ENCODE measurements at regions not wholly inside any gene's neighbourhood (a gene's known extent, or its start where the extent isn't known, plus 50 kb on each side); places are given as distances from the start of the nearest gene placed in this dataset.

DNA sequence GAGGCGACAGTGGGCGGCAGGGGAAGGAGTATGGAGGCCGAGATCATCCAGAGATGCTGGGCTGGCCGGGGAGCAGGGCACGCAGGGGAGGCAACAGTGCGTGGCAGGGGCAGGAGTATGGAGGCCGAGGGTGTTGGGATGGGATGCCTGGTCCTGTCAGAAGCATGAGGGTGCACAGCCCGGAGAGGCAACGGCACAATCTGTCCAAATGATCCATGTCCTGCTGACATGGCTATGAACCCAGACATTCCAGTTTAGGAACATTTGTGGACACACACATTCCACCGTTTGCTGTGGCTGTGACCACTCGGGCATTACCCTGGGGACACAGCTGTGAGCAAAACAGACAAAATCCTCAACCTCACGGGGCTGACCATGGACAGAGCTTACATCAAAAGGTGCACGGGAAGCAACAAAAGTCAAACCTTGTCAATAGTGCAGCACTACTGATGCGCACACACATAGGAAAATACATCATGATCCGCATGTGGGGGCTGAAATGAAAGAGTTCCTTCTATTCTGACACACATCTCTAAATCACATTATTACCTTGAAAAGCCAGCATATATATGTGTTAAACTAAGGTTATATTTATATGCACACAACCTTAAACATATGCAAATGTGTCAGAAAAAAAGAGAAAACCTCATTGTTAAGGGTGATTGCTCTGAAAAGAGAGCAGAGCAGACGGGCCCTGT is 144.0 kb upstream of the GPC1 start:
- TF ChIP-seq, protein P1, sequence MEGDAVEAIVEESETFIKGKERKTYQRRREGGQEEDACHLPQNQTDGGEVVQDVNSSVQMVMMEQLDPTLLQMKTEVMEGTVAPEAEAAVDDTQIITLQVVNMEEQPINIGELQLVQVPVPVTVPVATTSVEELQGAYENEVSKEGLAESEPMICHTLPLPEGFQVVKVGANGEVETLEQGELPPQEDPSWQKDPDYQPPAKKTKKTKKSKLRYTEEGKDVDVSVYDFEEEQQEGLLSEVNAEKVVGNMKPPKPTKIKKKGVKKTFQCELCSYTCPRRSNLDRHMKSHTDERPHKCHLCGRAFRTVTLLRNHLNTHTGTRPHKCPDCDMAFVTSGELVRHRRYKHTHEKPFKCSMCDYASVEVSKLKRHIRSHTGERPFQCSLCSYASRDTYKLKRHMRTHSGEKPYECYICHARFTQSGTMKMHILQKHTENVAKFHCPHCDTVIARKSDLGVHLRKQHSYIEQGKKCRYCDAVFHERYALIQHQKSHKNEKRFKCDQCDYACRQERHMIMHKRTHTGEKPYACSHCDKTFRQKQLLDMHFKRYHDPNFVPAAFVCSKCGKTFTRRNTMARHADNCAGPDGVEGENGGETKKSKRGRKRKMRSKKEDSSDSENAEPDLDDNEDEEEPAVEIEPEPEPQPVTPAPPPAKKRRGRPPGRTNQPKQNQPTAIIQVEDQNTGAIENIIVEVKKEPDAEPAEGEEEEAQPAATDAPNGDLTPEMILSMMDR (IDR thresholded peaks at IDR 0.05; ENCODE audit: insufficient read depth, low read depth, low read length, missing control alignments) = no peak
- DNase-seq (ENCODE audit: low read depth) = no peak
- H3K4me3 ChIP-seq (ENCODE audit: low read length) = no peak overlapping the region

DNA sequence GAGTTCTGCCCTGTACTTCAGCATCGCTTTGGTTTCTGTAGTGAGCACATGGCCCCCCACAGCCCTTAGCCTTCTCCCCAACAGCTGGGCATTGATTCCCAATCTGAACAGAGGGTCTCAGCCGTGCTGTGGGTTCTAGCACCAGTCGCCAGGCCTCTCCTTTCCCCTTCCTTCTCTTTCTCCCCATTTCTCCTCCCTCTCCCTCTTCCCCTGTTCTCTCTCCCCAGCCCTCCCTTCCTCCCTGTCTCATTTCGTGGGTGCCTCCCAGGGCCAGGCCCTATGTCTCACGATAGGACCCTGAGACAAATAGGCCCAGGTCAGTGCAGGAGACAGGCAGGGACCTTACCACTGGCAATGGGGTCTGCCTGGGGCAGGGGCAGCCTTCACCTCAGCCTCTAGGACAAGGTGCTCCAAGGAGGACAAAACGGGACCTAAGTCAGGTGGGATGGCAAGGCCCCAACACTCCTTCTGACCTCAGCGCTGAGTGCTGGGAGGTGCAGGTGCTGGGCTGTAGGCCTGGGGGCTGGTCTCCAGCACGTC is 143.4 kb upstream of the GPC1 start:
- DNase-seq (ENCODE audit: low read depth) = no peak

DNA sequence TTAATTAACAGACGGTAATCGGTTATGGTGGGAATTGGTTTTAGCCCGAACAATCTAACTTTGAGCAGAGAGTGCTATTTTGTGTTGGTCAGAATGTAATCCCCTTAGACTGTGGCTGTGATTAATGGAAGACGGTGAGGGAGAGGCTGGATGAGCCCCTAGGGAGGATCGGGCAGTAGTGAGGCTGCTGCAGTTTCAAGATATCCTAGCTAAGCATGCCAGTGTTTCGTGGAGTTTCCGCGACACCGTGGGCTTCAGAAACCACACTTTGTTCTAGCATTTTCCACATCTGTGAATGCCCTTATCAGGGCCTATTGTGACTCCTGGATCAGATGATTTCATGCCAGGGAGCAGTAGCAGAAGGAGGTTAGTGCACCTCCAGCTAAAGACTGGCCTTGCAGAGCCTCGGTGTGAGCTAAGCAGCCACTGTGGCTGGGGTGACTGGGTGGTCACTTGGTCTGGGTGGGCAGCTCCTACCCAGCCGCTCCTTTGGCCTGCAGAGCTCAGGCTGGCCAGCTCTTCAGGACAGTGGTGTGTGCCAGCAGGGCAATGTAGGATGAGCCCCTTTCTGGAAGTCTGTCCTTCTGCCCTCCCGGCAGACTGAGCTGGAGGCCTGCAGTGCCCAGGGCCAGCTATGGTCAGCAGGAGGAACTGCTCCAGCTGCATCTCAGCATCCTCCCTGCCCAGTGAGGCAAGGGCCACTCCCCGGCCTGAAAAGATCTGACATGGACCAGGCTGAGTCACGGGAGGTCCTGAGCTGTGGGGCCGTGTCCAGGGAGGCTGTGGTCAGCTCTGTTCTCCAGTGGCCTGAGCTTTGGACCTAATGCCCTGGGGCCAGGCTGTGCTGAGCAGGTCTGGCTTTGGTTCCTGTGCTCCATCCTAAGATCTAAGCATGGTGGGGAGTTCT is 142.6 kb upstream of the GPC1 start:
- no peak overlapping the region for H3K4me3 ChIP-seq (ENCODE audit: low read length)
- DNase-seq (ENCODE audit: low read depth) = no peak
- TF ChIP-seq, protein P1 (IDR thresholded peaks at IDR 0.05; ENCODE audit: insufficient read depth, low read depth, low read length, missing control alignments) = no peak

More for the DNA sequence above, 143.4 kb upstream of the GPC1 start:
- H3K4me3 ChIP-seq (ENCODE audit: low read length) = no peak overlapping the region
- TF ChIP-seq, protein P1 (IDR thresholded peaks at IDR 0.05; ENCODE audit: insufficient read depth, low read depth, low read length, missing control alignments) = no peak

DNA sequence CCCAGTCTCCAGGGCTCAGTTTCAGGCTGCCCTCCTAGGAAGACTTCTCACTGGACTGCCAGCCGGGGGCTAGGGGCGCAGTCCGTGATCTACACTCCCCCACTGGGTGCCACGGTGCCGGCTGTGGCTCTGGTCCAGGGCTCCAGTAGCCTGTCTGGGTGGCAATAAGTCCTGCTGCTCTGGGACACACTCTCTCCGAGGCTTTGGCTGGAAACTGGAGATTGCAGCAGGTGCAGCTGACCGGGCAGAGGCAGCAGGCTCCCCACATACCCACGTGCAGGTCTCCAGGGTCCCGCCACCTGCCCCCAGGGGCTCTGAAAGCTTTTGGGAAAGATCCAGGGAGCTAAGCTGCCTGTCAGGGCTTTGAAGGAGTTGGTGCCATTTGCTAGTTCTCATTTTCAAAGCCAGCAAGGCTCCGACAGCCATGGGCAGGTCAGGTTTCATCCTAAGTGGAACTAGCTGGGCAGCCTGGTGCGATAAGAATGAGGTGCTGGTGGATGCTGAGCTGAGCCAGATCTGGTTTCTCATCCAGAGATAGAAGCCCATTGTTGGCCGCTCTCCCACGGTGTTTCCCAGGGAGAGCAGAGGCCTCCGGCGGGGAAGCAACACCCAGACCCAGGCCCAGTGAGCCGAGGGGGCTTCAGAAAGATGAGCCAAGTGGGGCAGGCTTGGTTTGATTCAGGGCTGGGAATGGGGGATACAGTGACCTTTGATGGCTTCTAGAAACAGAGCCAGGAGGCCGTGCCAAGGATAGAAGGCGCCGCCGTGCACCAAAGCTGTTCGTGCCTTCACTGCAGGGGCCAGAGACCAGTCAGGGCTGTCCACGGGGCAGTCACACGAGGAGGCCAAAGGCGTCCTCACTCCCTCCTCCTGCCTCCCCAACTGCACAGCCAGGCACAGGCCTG is 141.7 kb upstream of the GPC1 start:
- H3K4me3 ChIP-seq (ENCODE audit: low read length) = no peak overlapping the region
- TF ChIP-seq, protein P1 (IDR thresholded peaks at IDR 0.05; ENCODE audit: insufficient read depth, low read depth, low read length, missing control alignments) = no peak
- no peak for DNase-seq (ENCODE audit: low read depth)

DNA sequence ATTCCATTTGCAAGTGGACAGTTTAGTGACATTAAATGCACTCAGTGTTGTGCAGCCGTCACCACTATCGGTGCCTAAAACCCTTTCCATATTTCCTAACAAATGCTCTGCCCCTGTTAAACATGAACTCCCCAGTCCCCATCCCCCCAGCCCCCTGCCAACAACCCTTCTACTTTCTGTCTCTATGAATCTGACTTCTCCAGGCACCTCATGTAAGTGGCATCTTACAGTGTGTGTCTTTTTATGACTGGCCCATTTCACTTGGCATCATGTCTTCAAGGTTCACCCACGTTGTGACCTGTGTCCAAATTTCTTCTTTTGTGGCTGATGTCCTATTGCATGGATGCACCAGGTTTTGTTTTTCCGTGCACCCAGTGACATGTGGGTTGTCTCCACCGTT is 140.9 kb upstream of the GPC1 start:
- H3K4me3 ChIP-seq (ENCODE audit: low read length) = no peak overlapping the region
- DNase-seq (ENCODE audit: low read depth) = no peak
- TF ChIP-seq, protein P1 (IDR thresholded peaks at IDR 0.05; ENCODE audit: insufficient read depth, low read depth, low read length, missing control alignments) = no peak

All from epithelial cell of esophagus (primary cell).